ENCODE measurements at regions not wholly inside any gene's neighbourhood (a gene's known extent, or its start where the extent isn't known, plus 50 kb on each side); places are given as distances from the start of the nearest gene placed in this dataset.

DNA sequence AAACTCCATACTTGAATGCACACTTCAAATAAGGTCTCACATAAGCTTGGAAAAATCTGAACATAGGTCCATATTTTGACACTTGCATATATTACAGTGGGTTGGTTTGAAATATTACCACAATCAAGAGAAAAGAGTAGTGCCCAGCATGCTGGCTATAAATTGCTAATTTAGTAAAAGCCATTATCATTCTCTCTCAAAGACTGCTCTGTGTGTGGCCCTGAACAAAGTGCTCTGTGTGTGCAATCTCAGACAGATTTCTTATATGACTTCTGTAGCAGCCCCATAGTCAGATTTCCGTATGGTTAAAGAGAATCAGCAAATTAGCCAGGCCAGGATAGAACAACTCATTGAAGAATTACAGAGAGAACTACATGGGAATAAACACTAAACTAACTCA lies 78.2 kb downstream of the LIG4 start (continued):
- TF ChIP-seq POU6F1 (CRISPR knock-in tag; IDR thresholded peaks at IDR 0.05; ENCODE audit: borderline replicate concordance, low read depth) (no peak), ISL1 (CRISPR knock-in tag; IDR thresholded peaks at IDR 0.05) (no peak), ZNF70 (CRISPR knock-in tag; IDR thresholded peaks at IDR 0.05) (no peak)

- TF ChIP-seq ZNF70 (CRISPR knock-in tag; IDR thresholded peaks at IDR 0.05) (no peak), TOX (CRISPR knock-in tag; IDR thresholded peaks at IDR 0.05; ENCODE audit: borderline replicate concordance) (no peak), ZNF565 (CRISPR knock-in tag; conservative IDR thresholded peaks at IDR 0.05; ENCODE audit: low read depth) (no peak)
- no peak for ATAC-seq
Measured at GRCh38 chr13:108127406-108127805, 87.9 kb downstream of the LIG4 start.

- no peak for ATAC-seq
- TF ChIP-seq TCF4 (CRISPR knock-in tag; IDR thresholded peaks at IDR 0.05; ENCODE audit: borderline replicate concordance) (no peak), ZNF70 (CRISPR knock-in tag; IDR thresholded peaks at IDR 0.05) (no peak)
Measured at GRCh38 chr13:108126056-108126455, 89.3 kb downstream of the LIG4 start.

DNA sequence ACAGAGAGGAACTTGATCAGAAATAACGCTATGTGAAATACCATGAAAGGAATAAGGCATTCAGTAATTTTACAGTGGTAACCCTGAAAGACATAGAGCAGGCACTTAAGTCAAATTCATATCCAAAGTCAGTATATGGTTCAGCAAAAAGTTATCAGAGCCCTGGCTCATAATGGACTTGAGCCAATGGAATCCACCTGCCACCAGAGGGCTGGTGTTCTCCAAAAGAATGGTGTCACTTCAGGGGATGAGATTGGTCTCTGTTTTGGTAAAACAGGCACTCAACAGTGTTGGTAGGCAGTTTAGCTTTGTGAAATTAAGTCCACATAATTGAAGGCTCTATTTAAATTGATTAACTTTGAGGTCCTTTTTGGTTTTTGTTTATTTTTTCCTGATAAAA lies 93.9 kb downstream of the LIG4 start:
- no peak for TF ChIP-seq ZNF70 (CRISPR knock-in tag; IDR thresholded peaks at IDR 0.05)
- no peak for TF ChIP-seq TOX (CRISPR knock-in tag; IDR thresholded peaks at IDR 0.05; ENCODE audit: borderline replicate concordance)
- TF ChIP-seq, protein P1, sequence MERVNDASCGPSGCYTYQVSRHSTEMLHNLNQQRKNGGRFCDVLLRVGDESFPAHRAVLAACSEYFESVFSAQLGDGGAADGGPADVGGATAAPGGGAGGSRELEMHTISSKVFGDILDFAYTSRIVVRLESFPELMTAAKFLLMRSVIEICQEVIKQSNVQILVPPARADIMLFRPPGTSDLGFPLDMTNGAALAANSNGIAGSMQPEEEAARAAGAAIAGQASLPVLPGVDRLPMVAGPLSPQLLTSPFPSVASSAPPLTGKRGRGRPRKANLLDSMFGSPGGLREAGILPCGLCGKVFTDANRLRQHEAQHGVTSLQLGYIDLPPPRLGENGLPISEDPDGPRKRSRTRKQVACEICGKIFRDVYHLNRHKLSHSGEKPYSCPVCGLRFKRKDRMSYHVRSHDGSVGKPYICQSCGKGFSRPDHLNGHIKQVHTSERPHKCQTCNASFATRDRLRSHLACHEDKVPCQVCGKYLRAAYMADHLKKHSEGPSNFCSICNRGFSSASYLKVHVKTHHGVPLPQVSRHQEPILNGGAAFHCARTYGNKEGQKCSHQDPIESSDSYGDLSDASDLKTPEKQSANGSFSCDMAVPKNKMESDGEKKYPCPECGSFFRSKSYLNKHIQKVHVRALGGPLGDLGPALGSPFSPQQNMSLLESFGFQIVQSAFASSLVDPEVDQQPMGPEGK (CRISPR knock-in tag; IDR thresholded peaks at IDR 0.05; ENCODE audit: borderline replicate concordance): no peak
- no peak for TF ChIP-seq RARB (CRISPR knock-in tag; IDR thresholded peaks at IDR 0.05)
- no peak for TF ChIP-seq TCF4 (CRISPR knock-in tag; IDR thresholded peaks at IDR 0.05; ENCODE audit: borderline replicate concordance)
- TF ChIP-seq ZFP3 (CRISPR knock-in tag; IDR thresholded peaks at IDR 0.05): no peak
- TF ChIP-seq ZNF565 (CRISPR knock-in tag; conservative IDR thresholded peaks at IDR 0.05; ENCODE audit: low read depth): no peak
- no peak for ATAC-seq

DNA sequence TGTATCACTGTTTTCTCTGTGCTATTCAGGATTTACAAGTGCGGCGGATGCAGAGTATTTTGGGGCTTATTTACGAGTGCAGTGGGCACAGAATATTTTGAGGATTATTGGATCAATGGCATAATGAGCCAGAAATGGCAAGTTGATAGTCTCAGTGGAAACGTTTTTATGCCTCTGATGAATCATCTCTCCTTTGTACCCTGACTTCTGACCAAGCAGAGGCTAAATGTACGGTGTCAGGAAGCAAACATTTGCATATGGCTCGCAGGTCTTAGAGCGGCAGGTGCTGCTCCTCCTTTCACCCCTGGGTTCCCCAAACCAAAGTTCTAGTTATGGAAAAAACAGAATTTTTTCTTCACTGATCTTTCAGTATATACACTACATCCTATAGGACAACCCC lies 94.5 kb downstream of the LIG4 start:
- no peak for ATAC-seq
- TF ChIP-seq ZNF565 (CRISPR knock-in tag; conservative IDR thresholded peaks at IDR 0.05; ENCODE audit: low read depth) (no peak), ARNTL (CRISPR knock-in tag; IDR thresholded peaks at IDR 0.05; ENCODE audit: borderline replicate concordance, low read depth) (no peak), BACH2 (CRISPR knock-in tag; IDR thresholded peaks at IDR 0.05; ENCODE audit: borderline replicate concordance) (no peak)
- TF ChIP-seq, protein P2, sequence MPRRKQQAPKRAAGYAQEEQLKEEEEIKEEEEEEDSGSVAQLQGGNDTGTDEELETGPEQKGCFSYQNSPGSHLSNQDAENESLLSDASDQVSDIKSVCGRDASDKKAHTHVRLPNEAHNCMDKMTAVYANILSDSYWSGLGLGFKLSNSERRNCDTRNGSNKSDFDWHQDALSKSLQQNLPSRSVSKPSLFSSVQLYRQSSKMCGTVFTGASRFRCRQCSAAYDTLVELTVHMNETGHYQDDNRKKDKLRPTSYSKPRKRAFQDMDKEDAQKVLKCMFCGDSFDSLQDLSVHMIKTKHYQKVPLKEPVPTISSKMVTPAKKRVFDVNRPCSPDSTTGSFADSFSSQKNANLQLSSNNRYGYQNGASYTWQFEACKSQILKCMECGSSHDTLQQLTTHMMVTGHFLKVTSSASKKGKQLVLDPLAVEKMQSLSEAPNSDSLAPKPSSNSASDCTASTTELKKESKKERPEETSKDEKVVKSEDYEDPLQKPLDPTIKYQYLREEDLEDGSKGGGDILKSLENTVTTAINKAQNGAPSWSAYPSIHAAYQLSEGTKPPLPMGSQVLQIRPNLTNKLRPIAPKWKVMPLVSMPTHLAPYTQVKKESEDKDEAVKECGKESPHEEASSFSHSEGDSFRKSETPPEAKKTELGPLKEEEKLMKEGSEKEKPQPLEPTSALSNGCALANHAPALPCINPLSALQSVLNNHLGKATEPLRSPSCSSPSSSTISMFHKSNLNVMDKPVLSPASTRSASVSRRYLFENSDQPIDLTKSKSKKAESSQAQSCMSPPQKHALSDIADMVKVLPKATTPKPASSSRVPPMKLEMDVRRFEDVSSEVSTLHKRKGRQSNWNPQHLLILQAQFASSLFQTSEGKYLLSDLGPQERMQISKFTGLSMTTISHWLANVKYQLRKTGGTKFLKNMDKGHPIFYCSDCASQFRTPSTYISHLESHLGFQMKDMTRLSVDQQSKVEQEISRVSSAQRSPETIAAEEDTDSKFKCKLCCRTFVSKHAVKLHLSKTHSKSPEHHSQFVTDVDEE (CRISPR knock-in tag; IDR thresholded peaks at IDR 0.05): no peak

- ATAC-seq: no peak
- TF ChIP-seq OSR1 (CRISPR knock-in tag; IDR thresholded peaks at IDR 0.05) (no peak), TCF4 (CRISPR knock-in tag; IDR thresholded peaks at IDR 0.05; ENCODE audit: borderline replicate concordance) (no peak), ZFP30 (CRISPR knock-in tag; IDR thresholded peaks at IDR 0.05) (no peak), ESRRG (CRISPR knock-in tag; IDR thresholded peaks at IDR 0.05) (no peak), PPARA (CRISPR knock-in tag; IDR thresholded peaks at IDR 0.05; ENCODE audit: borderline replicate concordance) (no peak), ARNTL (CRISPR knock-in tag; IDR thresholded peaks at IDR 0.05; ENCODE audit: borderline replicate concordance, low read depth) (no peak), CSDC2 (CRISPR knock-in tag; IDR thresholded peaks at IDR 0.05) (no peak), GLIS3 (CRISPR knock-in tag; IDR thresholded peaks at IDR 0.05) (no peak), TOX (CRISPR knock-in tag; IDR thresholded peaks at IDR 0.05; ENCODE audit: borderline replicate concordance) (no peak), ZNF70 (CRISPR knock-in tag; IDR thresholded peaks at IDR 0.05) (no peak), RARB (CRISPR knock-in tag; IDR thresholded peaks at IDR 0.05) (no peak), ISL1 (CRISPR knock-in tag; IDR thresholded peaks at IDR 0.05) (no peak), ZNF565 (CRISPR knock-in tag; conservative IDR thresholded peaks at IDR 0.05; ENCODE audit: low read depth) (no peak)
- TF ChIP-seq, protein P2 (CRISPR knock-in tag; IDR thresholded peaks at IDR 0.05): no peak
- TF ChIP-seq, protein P3, sequence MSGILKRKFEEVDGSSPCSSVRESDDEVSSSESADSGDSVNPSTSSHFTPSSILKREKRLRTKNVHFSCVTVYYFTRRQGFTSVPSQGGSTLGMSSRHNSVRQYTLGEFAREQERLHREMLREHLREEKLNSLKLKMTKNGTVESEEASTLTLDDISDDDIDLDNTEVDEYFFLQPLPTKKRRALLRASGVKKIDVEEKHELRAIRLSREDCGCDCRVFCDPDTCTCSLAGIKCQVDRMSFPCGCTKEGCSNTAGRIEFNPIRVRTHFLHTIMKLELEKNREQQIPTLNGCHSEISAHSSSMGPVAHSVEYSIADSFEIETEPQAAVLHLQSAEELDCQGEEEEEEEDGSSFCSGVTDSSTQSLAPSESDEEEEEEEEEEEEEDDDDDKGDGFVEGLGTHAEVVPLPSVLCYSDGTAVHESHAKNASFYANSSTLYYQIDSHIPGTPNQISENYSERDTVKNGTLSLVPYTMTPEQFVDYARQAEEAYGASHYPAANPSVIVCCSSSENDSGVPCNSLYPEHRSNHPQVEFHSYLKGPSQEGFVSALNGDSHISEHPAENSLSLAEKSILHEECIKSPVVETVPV (CRISPR knock-in tag; IDR thresholded peaks at IDR 0.05): no peak
- TF ChIP-seq, protein P1 (CRISPR knock-in tag; IDR thresholded peaks at IDR 0.05; ENCODE audit: borderline replicate concordance): no peak
Measured at GRCh38 chr13:108120302-108120701, 95.0 kb downstream of the LIG4 start.
